Left lung (tissue), 4 donors: ENCODE measurements at regions not wholly inside any gene's neighbourhood (a gene's known extent, or its start where the extent isn't known, plus 50 kb on each side); places are given as distances from the start of the nearest gene placed in this dataset.

ENCODE experiments used
- ATAC-seq: fragments of 200-7000 bp; cut with Tn5 transposase; one replicate; pipeline ENCODE4 v1.9.1; 2020; ENCODE audit warnings: moderate library complexity
- DNase-seq, 4 donors: peaks; one replicate each; pipeline ENCODE4 v3.0.0-alpha.2; 2013 to 2020
- H3K27ac ChIP-seq, 2 donors: fragments of 200-600 bp; sonication (generic) in 1 of 2; one replicate each; pipeline versions ENCODE4 v1.5.0 to v1.8.0; 2020 to 2021
- H3K27me3 ChIP-seq, 2 donors: fragments of 200-600 bp; sonication (generic) in 1 of 2; one replicate each; pipeline versions ENCODE4 v1.5.0 to v1.8.0; 2020 to 2021
- H3K36me3 ChIP-seq, 2 donors: fragments of 200-600 bp; sonication (generic) in 1 of 2; one replicate each; pipeline versions ENCODE4 v1.5.0 to v1.8.0; 2020 to 2021
- H3K4me1 ChIP-seq, 2 donors: fragments of 200-600 bp; one replicate each; pipeline ENCODE4 v1.8.0; 2021
- H3K4me3 ChIP-seq, 2 donors: fragments of 200-600 bp; sonication (generic) in 1 of 2; one replicate each; pipeline versions ENCODE4 v1.5.0 to v1.8.0; 2020 to 2021; ENCODE audit warnings: mild to moderate bottlenecking in 1 of 2
- H3K9me3 ChIP-seq, 2 donors: fragments of 200-600 bp; sonication (generic) in 1 of 2; one replicate each; pipeline versions ENCODE4 v1.5.0 to v1.8.0; 2020 to 2021
- CTCF ChIP-seq, 2 donors: fragments of 200-600 bp; sonication (generic) in 1 of 2; IDR thresholded peaks; one replicate each; pipeline versions ENCODE4 v1.5.0 to v1.8.0; 2021; ENCODE audit warnings: antibody characterized with exemption in 2 of 2
- intact Hi-C, 2 donors: fragments of 100-400 bp; cut with DNase I; formaldehyde crosslinking; loops; one replicate each; pipeline versions ENCODE4 v1.11.2 to v1.14.2; 2022
- donor health status: DM: no; HTN: yes; CAD: no.
- donor health status: DM: no; HTN: no; CAD: no.

- DNase-seq (no peak), ATAC-seq (no peak)
- Histone ChIP-seq H3K4me3 (no peak overlapping the region), H3K27ac (no peak overlapping the region), H3K27me3 (peaks cover under 1 to 18% of the 10 kb centered on the region in 2 donors), H3K4me1 (peaks cover 0 to 4% of the 10 kb centered on the region in 2 donors), H3K9me3 (no peaks in the 10 kb centered on the region), H3K36me3 (no peaks in the 10 kb centered on the region)
- TF ChIP-seq CTCF (IDR thresholded peaks at IDR 0.05), result no peak
- intact Hi-C loops, result no loop called here
Measured at GRCh38 chr10:60728056-60728455, 50.2 kb upstream of the CDK1 start.

- ATAC-seq, result no peak
Measured at GRCh38 chr10:60726257-60726656, 52.0 kb upstream of the CDK1 start.

GRCh38 chr10:60722623-60723022 is 55.7 kb upstream of the CDK1 start:
- Histone ChIP-seq H3K36me3 (no peaks in the 10 kb centered on the region), H3K9me3 (no peaks in the 10 kb centered on the region), H3K4me1 (peaks cover 0 to 4% of the 10 kb centered on the region in 2 donors), H3K4me3 (no peak overlapping the region), H3K27me3 (no peaks in the 10 kb centered on the region), H3K27ac (no peak overlapping the region)
- no peak for DNase-seq
- no peak for ATAC-seq
- intact Hi-C loops, result no loop called here
- TF ChIP-seq CTCF (IDR thresholded peaks at IDR 0.05), result no peak

More at GRCh38 chr10:60726257-60726656, 52.0 kb upstream of the CDK1 start:
- H3K36me3 ChIP-seq, result no peaks in the 10 kb centered on the region
- no peaks in the 10 kb centered on the region for H3K9me3 ChIP-seq
- intact Hi-C loops, result no loop called here
- H3K27me3 ChIP-seq, result no peaks in the 10 kb centered on the region
- H3K4me3 ChIP-seq, result no peak overlapping the region
- TF ChIP-seq CTCF (IDR thresholded peaks at IDR 0.05), result no peak
- no peak for DNase-seq
- no peaks in the 10 kb centered on the region for H3K4me1 ChIP-seq
- H3K27ac ChIP-seq, result no peak overlapping the region

DNA sequence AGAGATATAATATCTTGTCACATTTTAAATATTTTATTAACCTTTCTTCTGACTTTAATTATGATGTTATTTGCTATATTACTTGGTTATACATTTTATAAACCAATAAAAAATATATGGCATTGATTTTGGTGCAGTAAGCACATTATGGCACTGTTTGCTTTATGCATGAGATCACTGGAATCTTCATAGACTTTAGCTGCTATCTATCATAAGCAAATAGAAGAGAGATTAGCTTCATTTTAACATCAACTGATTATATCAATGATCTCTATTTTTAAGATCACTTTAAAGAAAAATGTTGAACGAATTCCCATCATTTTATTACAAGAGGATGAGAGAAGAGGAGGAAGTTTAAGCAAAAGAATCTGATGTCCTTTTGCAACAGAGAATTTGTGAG is 58.6 kb upstream of the CDK1 start:
- peaks cover 0 to 4% of the 10 kb centered on the region in 2 donors for H3K4me1 ChIP-seq
- intact Hi-C loops, result no loop called here
- no peak overlapping the region for H3K4me3 ChIP-seq
- ATAC-seq (no peak), DNase-seq (no peak)
- TF ChIP-seq CTCF (IDR thresholded peaks at IDR 0.05), result no peak
- no peaks in the 10 kb centered on the region for H3K27me3 ChIP-seq
- no peak overlapping the region for H3K27ac ChIP-seq
- no peaks in the 10 kb centered on the region for H3K36me3 ChIP-seq
- H3K9me3 ChIP-seq, result no peaks in the 10 kb centered on the region

GRCh38 chr10:60718886-60719285 is 59.4 kb upstream of the CDK1 start:
- H3K9me3 ChIP-seq, result no peaks in the 10 kb centered on the region
- no peak overlapping the region for H3K27ac ChIP-seq
- DNase-seq, result peak in 1 of 4 donors; percentile 10
- peak; percentile 35 for ATAC-seq
- H3K36me3 ChIP-seq, result no peaks in the 10 kb centered on the region
- intact Hi-C loops, result no loop called here
- no peak overlapping the region for H3K4me3 ChIP-seq
- peaks cover 0 to 4% of the 10 kb centered on the region in 2 donors for H3K4me1 ChIP-seq
- no peaks in the 10 kb centered on the region for H3K27me3 ChIP-seq
- no peak for TF ChIP-seq CTCF (IDR thresholded peaks at IDR 0.05)
